Adrenal gland (tissue), 9 donors: ENCODE measurements at regions not wholly inside any gene's neighbourhood (a gene's known extent, or its start where the extent isn't known, plus 50 kb on each side); places are given as distances from the start of the nearest gene placed in this dataset.

Experiments used
- DNase-seq, 7 donors: peaks; one replicate each; pipeline ENCODE4 v3.0.0-alpha.2; 2019 to 2020
- H3K27ac ChIP-seq, 5 donors: fragments of 200-600 bp; sonication (generic) in 4 of 5; 1 replicate in 3 of 5; 2 replicates in 2 of 5; pipeline versions ENCODE4 v1.5.1 to v1.8.0; 2016 to 2020; ENCODE audit warnings: mild to moderate bottlenecking in 1 of 5
- H3K27me3 ChIP-seq: fragments of 200-600 bp; 2 replicates; pipeline ENCODE4 v1.8.0; 2021
- H3K36me3 ChIP-seq, 2 donors: fragments of 200-600 bp; replicated peaks in 1 of 2; 1 replicate in 1 of 2; 2 replicates in 1 of 2; pipeline versions ENCODE4 v1.5.1 to v1.8.0; 2018 to 2022
- H3K4me1 ChIP-seq, 2 donors: fragments of 200-600 bp; replicated peaks in 1 of 2; 1 replicate in 1 of 2; 2 replicates in 1 of 2; pipeline versions ENCODE4 v1.5.1 to v1.8.0; 2018 to 2021
- H3K4me3 ChIP-seq, 4 donors: fragments of 200-600 bp; sonication (generic) in 3 of 4; one replicate each; pipeline ENCODE4 v1.5.1; 2016 to 2018
- H3K9me3 ChIP-seq, 3 donors: fragments of 200-600 bp; sonication (generic) in 1 of 3; replicated peaks in 1 of 3; 1 replicate in 2 of 3; 2 replicates in 1 of 3; pipeline versions ENCODE4 v1.5.1 to v1.8.0; 2016 to 2021
- CTCF ChIP-seq, 6 experiments: fragments of 450-650 bp in 4 of 6; fragments of 200-600 bp in 2 of 6; sonication (generic) in 1 of 6; IDR thresholded peaks; 1 replicate in 5 of 6; 2 replicates in 1 of 6; pipeline versions ENCODE4 v1.5.1 to v1.8.0; 2016 to 2021; ENCODE audit warnings: antibody characterized with exemption in 6 of 6, mild to moderate bottlenecking in 2 of 6, moderate library complexity in 1 of 6
- POLR2A ChIP-seq, 2 donors: fragments of 450-650 bp; IDR thresholded peaks; one replicate each; pipeline ENCODE4 v1.6.1; 2017; ENCODE audit warnings: antibody characterized with exemption in 2 of 2, mild to moderate bottlenecking in 2 of 2, moderate library complexity in 1 of 2
- WGBS, 4 donors: extraction: QIAGEN DNeasy Blood & Tissue Kit in 2 of 4; methylation state at CpG; one replicate each; pipeline versions ENCODE4 v1.1.5 to v1.1.7; 2013 to 2017; 5-methylcytosine and 5-hydroxymethylcytosine counted together
- intact Hi-C, 2 donors: fragments of 100-400 bp; cut with DNase I; formaldehyde crosslinking; loops; one replicate each; pipeline versions ENCODE4 v1.14.1 to v1.15.0; 2022 to 2023
- donor health status: healthy with polysubstance abuse.
- donor health status: Bipolar disorder and iron deficiency.
- donor health status: DM: yes; HTN: yes; CAD: no.
- donor health status: DM: no; HTN: no; CAD: no.
- donor health status: DM: no; HTN: no; CAD: no.

DNA sequence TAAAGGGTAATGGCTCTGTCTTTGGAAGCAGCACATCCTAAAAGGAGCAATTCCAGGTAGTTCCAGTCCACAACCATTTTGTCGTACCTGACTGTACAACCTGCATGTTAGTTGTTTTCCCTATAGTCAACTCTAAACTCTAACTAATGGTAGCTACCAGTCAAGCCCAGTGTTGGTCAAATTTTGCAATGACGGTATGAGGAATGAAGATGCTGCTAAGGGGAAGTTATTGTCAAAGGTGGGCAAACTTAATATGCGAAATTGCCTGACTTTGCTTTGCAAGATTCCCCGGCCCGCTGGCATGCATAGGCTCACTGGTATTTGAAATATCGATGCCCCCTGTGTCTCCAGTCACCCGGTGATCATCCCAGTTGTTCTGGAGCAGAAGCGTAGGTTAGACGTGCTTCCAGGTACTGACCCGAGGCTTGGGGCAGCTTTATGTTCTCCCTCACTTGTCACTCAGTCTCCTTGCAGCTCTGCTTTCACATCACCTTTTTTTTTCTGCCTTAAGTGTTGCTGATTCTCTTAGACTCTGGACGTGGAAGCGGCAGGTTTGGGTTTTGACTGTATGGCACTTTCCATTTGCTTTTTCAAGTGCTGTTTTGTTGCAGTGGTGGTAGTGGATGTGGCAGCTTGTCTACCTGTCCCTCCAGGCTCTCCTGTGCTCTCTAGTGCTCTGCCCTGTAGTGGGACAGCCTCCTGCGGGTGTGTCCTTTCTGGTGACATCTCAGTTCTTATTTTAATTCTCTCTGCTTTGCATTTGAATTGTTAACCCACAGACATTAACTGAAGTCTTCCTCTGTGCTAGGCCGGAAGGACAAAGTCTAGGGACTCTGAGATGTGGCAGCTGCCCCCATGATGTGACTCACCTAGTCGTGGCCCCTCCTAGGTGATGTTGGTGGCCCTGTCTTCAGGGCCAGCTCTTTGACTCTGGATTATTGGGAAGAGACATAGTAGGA, 95.8 kb upstream of the UMPS start:
- no peak for TF ChIP-seq CTCF (IDR thresholded peaks at IDR 0.05)
- no peak for TF ChIP-seq POLR2A (IDR thresholded peaks at IDR 0.05)
- intact Hi-C loops: no loop called here
- H3K27me3 ChIP-seq: no peaks in the 10 kb centered on the region
- H3K4me1 ChIP-seq: no peaks in the 10 kb centered on the region
- peaks cover 0 to 4% of the 10 kb centered on the region in 2 donors for H3K36me3 ChIP-seq
- no peak overlapping the region for H3K4me3 ChIP-seq
- H3K9me3 ChIP-seq: no peaks in the 10 kb centered on the region
- 87 to 95% (median 89%) methylated on average over 15 of the region's 15 CpGs for WGBS, 4 donors
- DNase-seq: no peak
- no peak overlapping the region for H3K27ac ChIP-seq

DNA sequence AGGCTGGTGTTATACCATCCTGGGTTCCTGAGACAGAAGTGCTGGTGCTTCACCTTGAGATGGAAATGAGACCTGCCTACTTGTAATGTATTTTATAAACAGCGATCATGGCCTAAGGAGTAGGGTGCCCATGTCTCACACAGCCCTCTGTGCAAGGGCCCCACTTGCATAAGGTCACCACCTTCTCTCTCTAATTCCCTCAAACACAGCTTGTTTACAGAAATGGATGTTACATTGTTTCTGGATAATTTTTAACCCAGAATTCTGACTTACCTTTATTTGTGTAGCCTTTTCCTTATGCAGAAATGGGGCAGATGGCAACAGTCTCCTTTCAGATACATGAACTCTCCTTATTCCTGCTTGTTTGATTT, 95.1 kb upstream of the UMPS start:
- H3K27ac ChIP-seq: no peak overlapping the region
- WGBS, 4 donors: 89 to 100% (median 99%) methylated on average over 1 of the region's 1 CpG
- H3K36me3 ChIP-seq: peaks cover 0 to 4% of the 10 kb centered on the region in 2 donors
- no peaks in the 10 kb centered on the region for H3K9me3 ChIP-seq
- H3K27me3 ChIP-seq: no peaks in the 10 kb centered on the region
- no peak overlapping the region for H3K4me3 ChIP-seq
- no peaks in the 10 kb centered on the region for H3K4me1 ChIP-seq
- intact Hi-C loops: no loop called here
- TF ChIP-seq POLR2A (IDR thresholded peaks at IDR 0.05) (no peak), CTCF (IDR thresholded peaks at IDR 0.05) (no peak)
- no peak for DNase-seq

DNA sequence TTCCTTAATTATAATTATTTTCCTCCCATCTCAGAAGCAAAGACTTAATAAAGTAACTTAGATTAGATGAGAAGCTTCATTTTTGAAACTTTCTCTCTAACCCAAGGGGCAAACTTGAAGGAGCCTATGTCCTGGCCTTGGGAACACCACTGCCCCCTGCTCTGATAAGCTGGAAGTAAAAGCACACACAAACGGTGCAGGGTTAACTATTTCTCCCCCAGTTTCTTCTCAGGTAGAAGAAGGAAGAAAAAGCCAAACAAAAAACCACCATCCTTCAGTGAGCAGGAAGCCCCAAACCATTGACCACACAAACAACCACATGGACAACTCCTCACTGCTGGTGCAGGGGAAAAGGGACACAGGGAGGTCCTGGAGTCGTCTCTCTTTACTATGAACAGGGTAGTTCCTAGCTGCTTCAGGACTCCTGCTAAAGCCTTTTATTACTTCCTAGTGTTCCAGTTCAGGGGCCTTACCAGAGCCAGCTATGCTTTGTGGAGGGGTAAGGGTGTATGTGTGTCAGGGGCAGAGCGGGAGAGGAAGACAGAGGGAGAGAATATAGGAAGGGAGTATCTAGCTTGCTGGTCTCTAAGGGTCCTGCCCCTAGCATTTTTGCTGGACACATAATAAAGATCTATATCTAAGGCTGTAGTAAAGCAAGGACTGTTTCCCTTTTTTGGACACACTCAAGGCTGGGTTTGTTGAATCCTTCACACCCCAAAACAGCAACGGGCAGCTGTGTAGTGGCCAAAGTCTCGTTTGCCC, 94.0 kb upstream of the UMPS start:
- H3K27ac ChIP-seq: no peak overlapping the region

More for the DNA sequence above, 94.0 kb upstream of the UMPS start:
- Histone ChIP-seq H3K4me3 (no peak overlapping the region), H3K4me1 (no peaks in the 10 kb centered on the region), H3K36me3 (peaks cover 0 to 4% of the 10 kb centered on the region in 2 donors), H3K27me3 (no peaks in the 10 kb centered on the region), H3K9me3 (no peaks in the 10 kb centered on the region)
- TF ChIP-seq POLR2A (IDR thresholded peaks at IDR 0.05) (no peak), CTCF (IDR thresholded peaks at IDR 0.05) (no peak)
- intact Hi-C loops: no loop called here
- 56 to 64% (median 60%) methylated on average over 5 of the region's 5 CpGs for WGBS, 4 donors
- no peak for DNase-seq
